GM12891 (cell line): ENCODE measurements at regions not wholly inside any gene's neighbourhood (a gene's known extent, or its start where the extent isn't known, plus 50 kb on each side); places are given as distances from the start of the nearest gene placed in this dataset.

Source experiments
- POLR2A ChIP-seq: IDR thresholded peaks from 2 replicates; pipeline ENCODE4 v1.6.1; 2011; ENCODE audit warnings: low read depth, low read length, control low read depth
- POLR2AphosphoS5 ChIP-seq: IDR thresholded peaks from 2 replicates; pipeline ENCODE4 v1.6.1; 2011; ENCODE audit warnings: low read depth, low read length, control low read depth
- TAF1 ChIP-seq: IDR thresholded peaks from 2 replicates; pipeline ENCODE4 v1.6.1; 2011; ENCODE audit warnings: low read depth, low read length, control low read depth

DNA sequence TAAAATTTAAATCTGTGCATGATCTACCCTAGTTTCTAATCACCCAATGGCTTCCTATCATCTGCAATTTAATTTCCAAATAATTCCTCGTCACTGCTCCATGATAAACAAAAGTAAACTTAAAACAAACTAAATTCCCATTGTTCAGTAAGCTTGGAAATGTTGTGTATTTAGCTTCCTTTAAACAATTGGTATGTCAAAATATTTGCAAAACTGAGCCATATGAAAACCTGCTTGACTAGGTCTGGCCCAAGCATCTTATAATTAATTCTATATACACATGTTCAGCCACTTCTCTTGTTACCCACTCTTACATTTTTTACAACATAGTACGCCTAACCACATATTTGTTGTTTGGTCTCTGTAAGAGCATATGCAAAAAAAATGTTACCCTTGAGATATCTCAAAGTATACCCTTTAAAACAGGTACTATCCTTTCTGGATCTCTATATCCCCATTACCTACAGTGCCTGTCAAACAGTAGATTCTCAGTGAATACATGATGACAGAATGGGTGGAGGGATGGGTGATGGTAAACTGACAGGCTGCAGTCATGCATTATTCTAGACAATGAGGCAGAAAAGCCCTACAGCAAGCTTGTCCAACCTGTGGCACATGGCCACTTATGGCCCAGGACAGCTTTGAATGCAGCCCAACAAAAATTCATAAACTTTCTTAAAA is 1277.9 kb upstream of the TENM4 start:
- TF ChIP-seq POLR2A (no peak), TAF1 (no peak), POLR2AphosphoS5 (no peak)
